SU-DHL-6 (cell line): ENCODE measurements at regions not wholly inside any gene's neighbourhood (a gene's known extent, or its start where the extent isn't known, plus 50 kb on each side); places are given as distances from the start of the nearest gene placed in this dataset.

Experiments used
- H2AFZ ChIP-seq: fragments of 200-600 bp; sonication (generic); 2 replicates; pipeline ENCODE4 v1.6.1; 2014; ENCODE audit warnings: low read depth, mild to moderate bottlenecking, moderate library complexity, mixed read lengths, antibody characterized with exemption, low read length; ENCODE audit not compliant: severe bottlenecking
- H3F3A ChIP-seq: fragments of 200-600 bp; shearing (Covaris generic); 2 replicates; pipeline ENCODE4 v1.6.0; 2016; ENCODE audit warnings: antibody characterized with exemption, mild to moderate bottlenecking; ENCODE audit not compliant: insufficient read depth
- H3K27ac ChIP-seq: fragments of 200-600 bp; sonication (generic); 2 replicates; pipeline ENCODE4 v1.5.1; 2016; ENCODE audit warnings: low read depth, mild to moderate bottlenecking, low read length, moderate library complexity, mixed read lengths
- H3K27me3 ChIP-seq: fragments of 200-600 bp; sonication (generic), shearing (Covaris generic); 2 replicates; pipeline ENCODE4 v1.6.0; 2014; ENCODE audit warnings: mild to moderate bottlenecking, low read length
- H3K36me3 ChIP-seq: fragments of 200-600 bp; sonication (generic); 2 replicates; pipeline ENCODE4 v1.6.1; 2014; ENCODE audit warnings: mild to moderate bottlenecking, low read length, mixed read lengths
- H3K4me2 ChIP-seq: fragments of 300-600, 200-600 bp; shearing (Covaris generic), sonication (generic); 2 replicates; pipeline ENCODE4 v1.6.0; 2014; ENCODE audit warnings: low read length, low read depth, mild to moderate bottlenecking; ENCODE audit not compliant: poor library complexity, severe bottlenecking
- H3K4me3 ChIP-seq: fragments of 200-600 bp; sonication (generic); 2 replicates; pipeline ENCODE4 v1.5.1; 2014; ENCODE audit warnings: antibody characterized with exemption, low read length, mild to moderate bottlenecking, mixed read lengths; ENCODE audit not compliant: insufficient read depth, poor library complexity, severe bottlenecking
- H3K79me2 ChIP-seq: fragments of 200-600 bp; sonication (generic); 2 replicates; pipeline ENCODE4 v1.6.1; 2014; ENCODE audit warnings: mild to moderate bottlenecking, low read length, moderate library complexity; ENCODE audit not compliant: insufficient read depth
- H3K9ac ChIP-seq: fragments of 200-600 bp; sonication (generic); 2 replicates; pipeline ENCODE4 v1.7.0; 2014; ENCODE audit warnings: mild to moderate bottlenecking, low read length
- H3K9me2 ChIP-seq: fragments of 200-600 bp; sonication (generic); replicated peaks from 2 replicates; pipeline ENCODE4 v1.6.1; 2014; ENCODE audit warnings: low read length; ENCODE audit not compliant: insufficient read depth
- H3K9me3 ChIP-seq: fragments of 200-600 bp; sonication (generic); 2 replicates; pipeline ENCODE4 v1.6.1; 2014; ENCODE audit warnings: low read length, mixed read lengths; ENCODE audit not compliant: insufficient read depth
- H4K20me1 ChIP-seq: fragments of 200-600 bp; sonication (generic); 2 replicates; pipeline ENCODE4 v1.6.1; 2014; ENCODE audit warnings: low read depth, mild to moderate bottlenecking, antibody characterized with exemption, low read length, moderate library complexity, mixed read lengths
- EZH2phosphoT487 ChIP-seq: fragments of 200-600 bp; sonication (generic), shearing (Covaris generic); conservative IDR thresholded peaks from 2 replicates; pipeline ENCODE4 v1.6.1; 2018; ENCODE audit warnings: mild to moderate bottlenecking, antibody characterized with exemption, low read length, moderate library complexity, mixed read lengths
- TF ChIP-seq, protein P1 (sequence below): fragments of 200-600 bp; sonication (generic); IDR thresholded peaks from one replicate; pipeline ENCODE4 v1.5.1; 2017; ENCODE audit warnings: antibody characterized with exemption, mild to moderate bottlenecking, low read length, moderate library complexity; ENCODE audit not compliant: insufficient read depth, poor library complexity, severe bottlenecking

DNA sequence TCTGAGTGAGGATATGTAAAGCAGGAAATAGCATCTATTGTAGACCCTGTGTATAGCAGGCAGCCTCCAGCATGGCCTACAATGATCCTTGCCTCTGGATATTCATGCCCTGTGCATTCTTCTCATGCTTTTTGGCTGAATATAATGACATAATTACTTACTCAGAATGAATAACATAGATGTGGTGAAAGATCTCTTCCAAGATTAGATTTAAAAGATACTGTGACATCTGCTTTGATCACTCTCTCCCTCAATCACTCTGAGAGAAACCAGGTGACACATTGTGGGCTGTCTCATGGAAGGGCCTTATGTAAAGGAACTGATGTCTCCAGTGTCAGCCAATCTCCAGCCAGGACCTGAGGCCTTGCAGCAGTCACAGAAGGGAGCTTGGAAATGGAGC is 376.7 kb downstream of the DNAH5 start:
- Histone ChIP-seq H3K9me2 (no peaks in the 10 kb centered on the region), H4K20me1 (no peaks in the 10 kb centered on the region), H3K27ac (no peak overlapping the region), H3K4me2 (no peak overlapping the region), H3K36me3 (no peaks in the 10 kb centered on the region), H3K27me3 (no peaks in the 10 kb centered on the region), H3K9ac (no peak overlapping the region), H3K4me3 (no peak overlapping the region), H3F3A (no peaks in the 10 kb centered on the region), H2AFZ (no peak overlapping the region), H3K79me2 (no peaks in the 10 kb centered on the region), H3K9me3 (no peaks in the 10 kb centered on the region)
- no peak for TF ChIP-seq EZH2phosphoT487
- TF ChIP-seq, protein P1, sequence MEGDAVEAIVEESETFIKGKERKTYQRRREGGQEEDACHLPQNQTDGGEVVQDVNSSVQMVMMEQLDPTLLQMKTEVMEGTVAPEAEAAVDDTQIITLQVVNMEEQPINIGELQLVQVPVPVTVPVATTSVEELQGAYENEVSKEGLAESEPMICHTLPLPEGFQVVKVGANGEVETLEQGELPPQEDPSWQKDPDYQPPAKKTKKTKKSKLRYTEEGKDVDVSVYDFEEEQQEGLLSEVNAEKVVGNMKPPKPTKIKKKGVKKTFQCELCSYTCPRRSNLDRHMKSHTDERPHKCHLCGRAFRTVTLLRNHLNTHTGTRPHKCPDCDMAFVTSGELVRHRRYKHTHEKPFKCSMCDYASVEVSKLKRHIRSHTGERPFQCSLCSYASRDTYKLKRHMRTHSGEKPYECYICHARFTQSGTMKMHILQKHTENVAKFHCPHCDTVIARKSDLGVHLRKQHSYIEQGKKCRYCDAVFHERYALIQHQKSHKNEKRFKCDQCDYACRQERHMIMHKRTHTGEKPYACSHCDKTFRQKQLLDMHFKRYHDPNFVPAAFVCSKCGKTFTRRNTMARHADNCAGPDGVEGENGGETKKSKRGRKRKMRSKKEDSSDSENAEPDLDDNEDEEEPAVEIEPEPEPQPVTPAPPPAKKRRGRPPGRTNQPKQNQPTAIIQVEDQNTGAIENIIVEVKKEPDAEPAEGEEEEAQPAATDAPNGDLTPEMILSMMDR: no peak

DNA sequence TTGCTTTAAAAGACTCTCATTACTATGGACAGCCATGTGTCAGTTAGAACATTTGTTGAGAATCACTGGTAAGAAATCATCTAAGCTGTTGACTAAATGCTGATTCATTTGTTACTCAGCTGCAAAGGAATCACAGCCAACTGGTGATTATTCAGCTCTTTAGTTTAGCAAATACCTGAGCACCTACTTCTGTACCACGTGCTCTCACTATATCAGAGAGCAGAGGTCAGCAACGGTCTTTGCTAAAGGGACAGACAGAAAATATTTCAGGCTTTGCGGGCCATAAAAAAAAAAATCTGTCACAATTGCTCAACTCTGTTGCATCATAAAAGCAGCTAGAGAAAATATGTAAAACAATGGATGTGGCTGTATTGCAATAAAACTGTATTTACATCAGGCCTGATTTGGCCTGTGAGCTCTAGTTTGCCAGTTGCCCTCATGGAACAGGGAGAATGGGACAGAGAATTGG is 377.6 kb downstream of the DNAH5 start:
- no peak overlapping the region for H3K4me3 ChIP-seq
- H3K9ac ChIP-seq: no peak overlapping the region
- H3K27ac ChIP-seq: no peak overlapping the region
- no peaks in the 10 kb centered on the region for H3K79me2 ChIP-seq
- no peaks in the 10 kb centered on the region for H3K27me3 ChIP-seq
- no peaks in the 10 kb centered on the region for H3F3A ChIP-seq
- H3K9me2 ChIP-seq: no peaks in the 10 kb centered on the region
- TF ChIP-seq, protein P1: no peak
- TF ChIP-seq EZH2phosphoT487: no peak
- no peaks in the 10 kb centered on the region for H3K9me3 ChIP-seq
- H3K36me3 ChIP-seq: no peaks in the 10 kb centered on the region
- H4K20me1 ChIP-seq: no peaks in the 10 kb centered on the region
- H3K4me2 ChIP-seq: no peak overlapping the region
- H2AFZ ChIP-seq: no peak overlapping the region

DNA sequence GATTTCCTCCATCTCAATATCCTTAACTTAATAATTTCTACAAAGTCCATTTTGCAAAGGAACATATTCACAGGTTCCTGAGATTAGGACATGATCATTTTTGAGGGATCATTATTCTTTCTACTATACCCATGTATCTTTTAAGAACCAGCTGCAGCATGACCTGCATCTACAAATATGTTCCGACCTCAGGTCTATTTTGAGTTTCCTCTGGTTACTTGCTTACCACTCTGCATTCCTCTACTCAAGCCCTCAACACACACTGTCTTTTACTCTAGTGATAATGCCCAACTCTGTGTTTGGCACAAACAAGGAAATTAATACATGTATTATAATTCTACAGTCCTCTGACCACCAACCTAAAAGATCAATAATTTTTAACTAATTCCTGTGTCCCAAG is 386.1 kb downstream of the DNAH5 start:
- H3F3A ChIP-seq: no peaks in the 10 kb centered on the region
- H3K9ac ChIP-seq: no peak overlapping the region
- H3K4me2 ChIP-seq: no peak overlapping the region
- no peak for TF ChIP-seq EZH2phosphoT487
- TF ChIP-seq, protein P1: no peak
- H4K20me1 ChIP-seq: no peaks in the 10 kb centered on the region
- no peak overlapping the region for H2AFZ ChIP-seq
- H3K79me2 ChIP-seq: no peaks in the 10 kb centered on the region
- H3K9me3 ChIP-seq: no peaks in the 10 kb centered on the region; the same call in 1 of the 2 replicates
- H3K27ac ChIP-seq: no peak overlapping the region
- no peak overlapping the region for H3K4me3 ChIP-seq
- no peaks in the 10 kb centered on the region for H3K9me2 ChIP-seq
- H3K36me3 ChIP-seq: no peaks in the 10 kb centered on the region
- H3K27me3 ChIP-seq: no peaks in the 10 kb centered on the region
